ENCODE measurements at regions not wholly inside any gene's neighbourhood (a gene's known extent, or its start where the extent isn't known, plus 50 kb on each side); places are given as distances from the start of the nearest gene placed in this dataset.

GRCh38 chr7:128176696-128177095 lies 64.4 kb upstream of the LEP start:
- CTCF ChIA-PET = no interaction called here
- TF ChIP-seq EZH2 (IDR thresholded peaks at IDR 0.05; ENCODE audit: borderline replicate concordance, low read depth, low read length, poor library complexity, severe bottlenecking) = no peak
- no peak for TF ChIP-seq CTCF (conservative IDR thresholded peaks at IDR 0.05; ENCODE audit: low read depth, low read length)
- H3K4me1 ChIP-seq (ENCODE audit: insufficient read depth, low read length, poor library complexity, severe bottlenecking) = no peaks in the 10 kb centered on the region
- intact Hi-C loops (cut with micrococcal nuclease; ENCODE audit: unreplicated experiment) = no loop called here
- no peaks in the 10 kb centered on the region for H3K9me3 ChIP-seq (ENCODE audit: low read depth, low read length, poor library complexity, severe bottlenecking)
- POLR2A ChIA-PET (ENCODE audit: low non-redundant PET) = no interaction called here
- H3K36me3 ChIP-seq (ENCODE audit: insufficient read depth, low read length, poor library complexity, severe bottlenecking) = no peaks in the 10 kb centered on the region
- no peak overlapping the region for H3K4me3 ChIP-seq (ENCODE audit: low read depth, low read length, poor library complexity, severe bottlenecking)
- peaks cover 46% of the 10 kb centered on the region for H3K27me3 ChIP-seq (replicated peaks; ENCODE audit: insufficient read depth, low read depth, low read length, poor library complexity)
- BruUV-seq (replicated peaks) = no TSS peak
- no peak for DNase-seq (ENCODE audit: low spot score)
- no peak overlapping the region for H3K27ac ChIP-seq (ENCODE audit: low read depth, low read length, poor library complexity, severe bottlenecking)

GRCh38 chr7:128177768-128178550 lies 63.1 kb upstream of the LEP start:
- ChIA-PET POLR2A (ENCODE audit: low non-redundant PET) (no interaction called here), CTCF (interaction anchor here (1.6 kb wide), 1 partner anchor 32 kb away, joined by 3 read pairs; no protein-coding TSS in a partner anchor)
- peaks cover 48% of the 10 kb centered on the region for H3K27me3 ChIP-seq (replicated peaks; ENCODE audit: insufficient read depth, low read depth, low read length, poor library complexity)
- no peaks in the 10 kb centered on the region for H3K4me1 ChIP-seq (ENCODE audit: insufficient read depth, low read length, poor library complexity, severe bottlenecking)
- BruUV-seq (replicated peaks) = no TSS peak
- intact Hi-C loops (cut with micrococcal nuclease; ENCODE audit: unreplicated experiment) = no loop called here
- no peak for TF ChIP-seq EZH2 (IDR thresholded peaks at IDR 0.05; ENCODE audit: borderline replicate concordance, low read depth, low read length, poor library complexity, severe bottlenecking)
- TF ChIP-seq CTCF (conservative IDR thresholded peaks at IDR 0.05; ENCODE audit: low read depth, low read length) = no peak
- no peaks in the 10 kb centered on the region for H3K9me3 ChIP-seq (ENCODE audit: low read depth, low read length, poor library complexity, severe bottlenecking)
- no peak overlapping the region for H3K27ac ChIP-seq (ENCODE audit: low read depth, low read length, poor library complexity, severe bottlenecking)
- no peak overlapping the region for H3K4me3 ChIP-seq (ENCODE audit: low read depth, low read length, poor library complexity, severe bottlenecking)
- no peak for DNase-seq (ENCODE audit: low spot score)
- H3K36me3 ChIP-seq (ENCODE audit: insufficient read depth, low read length, poor library complexity, severe bottlenecking) = no peaks in the 10 kb centered on the region

GRCh38 chr7:128178611-128179010 lies 62.5 kb upstream of the LEP start:
- no peak for DNase-seq (ENCODE audit: low spot score)
- TF ChIP-seq EZH2 (IDR thresholded peaks at IDR 0.05; ENCODE audit: borderline replicate concordance, low read depth, low read length, poor library complexity, severe bottlenecking) (no peak), CTCF (conservative IDR thresholded peaks at IDR 0.05; ENCODE audit: low read depth, low read length) (no peak)
- H3K4me3 ChIP-seq (ENCODE audit: low read depth, low read length, poor library complexity, severe bottlenecking) = no peak overlapping the region
- ChIA-PET CTCF (interaction anchor here (1.6 kb wide), 1 partner anchor 31 kb away, joined by 3 read pairs; no protein-coding TSS in a partner anchor), POLR2A (ENCODE audit: low non-redundant PET) (no interaction called here)
- BruUV-seq (replicated peaks) = no TSS peak
- H3K27me3 ChIP-seq (replicated peaks; ENCODE audit: insufficient read depth, low read depth, low read length, poor library complexity) = peaks cover 51% of the 10 kb centered on the region
- H3K27ac ChIP-seq (ENCODE audit: low read depth, low read length, poor library complexity, severe bottlenecking) = no peak overlapping the region
- no peaks in the 10 kb centered on the region for H3K36me3 ChIP-seq (ENCODE audit: insufficient read depth, low read length, poor library complexity, severe bottlenecking)
- intact Hi-C loops (cut with micrococcal nuclease; ENCODE audit: unreplicated experiment) = no loop called here
- no peaks in the 10 kb centered on the region for H3K4me1 ChIP-seq (ENCODE audit: insufficient read depth, low read length, poor library complexity, severe bottlenecking)
- no peaks in the 10 kb centered on the region for H3K9me3 ChIP-seq (ENCODE audit: low read depth, low read length, poor library complexity, severe bottlenecking)
